IMR-90 (cell line): ENCODE measurements at regions not wholly inside any gene's neighbourhood (a gene's known extent, or its start where the extent isn't known, plus 50 kb on each side); places are given as distances from the start of the nearest gene placed in this dataset.
"Not testable (repeated sequence)": the region's sequence is repeated elsewhere in the genome, so short reads cannot be mapped to it uniquely, and the experiment has no call there.

Experiments
- ATAC-seq: fragments of 200-7000 bp; cut with Tn5 transposase; 2 replicates; pipeline ENCODE4 v1.9.1; 2020; ENCODE audit warnings: low read depth, mild to moderate bottlenecking, moderate library complexity
- BruUV-seq: library from RNA; stranded (reverse); fragments of 400-500 nt; replicated peaks from 2 replicates; lab custom pipeline; 2021; lab: Mats Ljungman, UMichigan
- CTCF ChIA-PET: fragments of 300-600 bp; formaldehyde crosslinking; extraction: SDS; loops from one replicate; lab custom pipeline; 2021; ENCODE audit warnings: antibody characterized with exemption; lab: Yijun Ruan, JAX
- POLR2A ChIA-PET: fragments of 300-600 bp; sonication (Branson Sonifier 250); formaldehyde crosslinking; loops from one replicate; lab custom pipeline; 2022; ENCODE audit warnings: antibody characterized with exemption; ENCODE audit not compliant: unreplicated experiment; lab: Charles Lee
- DNase-seq: peaks from one replicate; pipeline ENCODE4 v3.0.0; 2013
- H2AFZ ChIP-seq: replicated peaks from 2 replicates; pipeline ENCODE3; 2013; ENCODE audit warnings: low read length, mild to moderate bottlenecking; ENCODE audit not compliant: poor library complexity
- H2AK5ac ChIP-seq: 2 replicates; pipeline ENCODE4 v1.6.1; 2013; ENCODE audit warnings: low read depth, low read length, inconsistent platforms
- H2AK9ac ChIP-seq: replicated peaks from 2 replicates; pipeline ENCODE3; 2013; ENCODE audit warnings: mild to moderate bottlenecking, low read depth, low read length, moderate library complexity; ENCODE audit not compliant: poor library complexity
- H2BK120ac ChIP-seq: 2 replicates; pipeline ENCODE4 v1.6.1; 2013; ENCODE audit warnings: low read depth, low read length, inconsistent platforms
- H2BK15ac ChIP-seq: 3 replicates; pipeline ENCODE4 v1.6.1; 2013; ENCODE audit warnings: low read depth, low read length, inconsistent platforms
- H2BK20ac ChIP-seq: 2 replicates; pipeline ENCODE4 v1.6.1; 2013; ENCODE audit warnings: low read depth, mild to moderate bottlenecking, inconsistent platforms, low read length, moderate library complexity
- H2BK5ac ChIP-seq: 2 replicates; pipeline ENCODE4 v1.6.1; 2013; ENCODE audit warnings: mild to moderate bottlenecking, low read depth, low read length, inconsistent platforms; ENCODE audit not compliant: poor library complexity, severe bottlenecking
- H3K14ac ChIP-seq: replicated peaks from 2 replicates; pipeline ENCODE4 v1.6.1; 2013; ENCODE audit warnings: low read depth, low read length, inconsistent platforms
- H3K18ac ChIP-seq: 2 replicates; pipeline ENCODE4 v1.6.1; 2013; ENCODE audit warnings: low read depth, low read length, control low read depth
- H3K23ac ChIP-seq: 2 replicates; pipeline ENCODE4 v1.6.1; 2013; ENCODE audit warnings: low read depth, low read length, inconsistent platforms
- H3K27ac ChIP-seq: 2 replicates; pipeline ENCODE4 v1.5.1; 2013; ENCODE audit warnings: mild to moderate bottlenecking, control low read depth, low read length; ENCODE audit not compliant: insufficient read depth
- H3K27me3 ChIP-seq: 2 replicates; pipeline ENCODE4 v1.6.1; 2013; ENCODE audit warnings: low read length; ENCODE audit not compliant: control insufficient read depth, insufficient read depth
- H3K36me3 ChIP-seq: 2 replicates; pipeline ENCODE4 v1.6.1; 2013; ENCODE audit warnings: low read length, mixed read lengths; ENCODE audit not compliant: control insufficient read depth, insufficient read depth
- H3K4ac ChIP-seq: 2 replicates; pipeline ENCODE4 v1.6.1; 2013; ENCODE audit warnings: low read depth, low read length, inconsistent platforms
- H3K4me1 ChIP-seq: 2 replicates; pipeline ENCODE4 v1.6.1; 2013; ENCODE audit warnings: low read length, mixed read lengths; ENCODE audit not compliant: control insufficient read depth, insufficient read depth
- H3K4me2 ChIP-seq: 2 replicates; pipeline ENCODE4 v1.6.1; 2013; ENCODE audit warnings: low read depth, mild to moderate bottlenecking, control low read depth, low read length, moderate library complexity
- H3K4me3 ChIP-seq: 2 replicates; pipeline ENCODE4 v1.5.1; 2013; ENCODE audit warnings: low read depth, mild to moderate bottlenecking, control low read depth, low read length, moderate library complexity; ENCODE audit not compliant: insufficient read depth
- H3K56ac ChIP-seq: 2 replicates; pipeline ENCODE4 v1.6.1; 2013; ENCODE audit warnings: low read length, inconsistent platforms; ENCODE audit not compliant: insufficient read depth; ENCODE audit errors: extremely low read depth
- H3K79me1 ChIP-seq, 2 experiments: 2 replicates each; pipeline ENCODE4 v1.6.1; 2013; ENCODE audit warnings: low read length in 2 of 2, inconsistent platforms in 1 of 2, low read depth in 1 of 2
- H3K9ac ChIP-seq: 2 replicates; pipeline ENCODE4 v1.6.1; 2013; ENCODE audit warnings: low read depth, low read length, control low read depth
- H3K9me1 ChIP-seq: 2 replicates; pipeline ENCODE4 v1.6.1; 2013; ENCODE audit warnings: low read length, inconsistent platforms; ENCODE audit not compliant: insufficient read depth
- H3K9me3 ChIP-seq: 2 replicates; pipeline ENCODE4 v1.6.1; 2013; ENCODE audit warnings: low read length; ENCODE audit not compliant: control insufficient read depth, insufficient read depth
- H4K20me1 ChIP-seq: 2 replicates; pipeline ENCODE4 v1.6.1; 2013; ENCODE audit warnings: low read length, inconsistent platforms; ENCODE audit not compliant: insufficient read depth
- H4K5ac ChIP-seq: 2 replicates; pipeline ENCODE4 v1.6.1; 2013; ENCODE audit warnings: mild to moderate bottlenecking, low read depth, low read length, control low read depth
- H4K8ac ChIP-seq, 2 experiments: 2 replicates each; pipeline ENCODE4 v1.6.1; 2013; ENCODE audit warnings: low read depth in 2 of 2, low read length in 2 of 2, control low read depth in 1 of 2, inconsistent platforms in 1 of 2
- H4K91ac ChIP-seq: 2 replicates; pipeline ENCODE4 v1.6.1; 2013; ENCODE audit warnings: low read depth, low read length, inconsistent platforms; ENCODE audit not compliant: insufficient read depth
- BHLHE40 ChIP-seq: fragments of 150-350 bp; IDR thresholded peaks from 2 replicates; pipeline ENCODE4 v1.6.1; 2016; ENCODE audit warnings: mild to moderate bottlenecking, low read depth, low read length
- FOS ChIP-seq: fragments of 150-350 bp; IDR thresholded peaks from 2 replicates; pipeline ENCODE4 v1.6.1; 2016; ENCODE audit warnings: low read depth, low read length
- MXI1 ChIP-seq: IDR thresholded peaks from 2 replicates; pipeline ENCODE4 v1.6.1; 2012; ENCODE audit warnings: low read depth, mild to moderate bottlenecking, low read length, moderate library complexity, borderline replicate concordance
- NFE2L2 ChIP-seq: fragments of 150-350 bp; IDR thresholded peaks from 2 replicates; pipeline ENCODE4 v1.6.1; 2016; ENCODE audit warnings: low read depth, mild to moderate bottlenecking, low read length
- RFX5 ChIP-seq: IDR thresholded peaks from 2 replicates; pipeline ENCODE4 v1.8.0; 2012; ENCODE audit warnings: low read depth, mild to moderate bottlenecking, low read length, moderate library complexity
- SMC3 ChIP-seq: fragments of 150-350 bp; IDR thresholded peaks from 2 replicates; pipeline ENCODE4 v1.6.1; 2016; ENCODE audit warnings: low read depth, mild to moderate bottlenecking, antibody characterized with exemption, low read length, moderate library complexity
- USF2 ChIP-seq: fragments of 150-350 bp; IDR thresholded peaks from 2 replicates; pipeline ENCODE4 v1.6.1; 2017; ENCODE audit warnings: mild to moderate bottlenecking, antibody characterized with exemption, low read length, low read depth
- WGBS, 2 experiments: methylation state at CpG; one replicate each; pipeline versions ENCODE4 v1.1.5 to v1.1.7; 2013; ENCODE audit warnings: missing lambda C conversion rate in 2 of 2; ENCODE audit not compliant: insufficient read length in 1 of 2; ENCODE audit errors: extremely low coverage in 2 of 2; 5-methylcytosine and 5-hydroxymethylcytosine counted together
- dilution Hi-C: fragments of 300-500 bp; cut with HindIII; formaldehyde crosslinking; loops from one replicate; pipeline ENCODE4 v1.14.3; 2018; ENCODE audit warnings: low sequenced_read_pairs; ENCODE audit not compliant: unreplicated experiment
- in situ Hi-C: fragments of 300-500 bp; cut with MboI; formaldehyde crosslinking; loops from 3 replicates; pipeline ENCODE4 v1.14.3; 2019; ENCODE audit warnings: low sequenced_read_pairs, inconsistent platforms, mixed read lengths
- intact Hi-C: fragments of 100-400 bp; cut with micrococcal nuclease; formaldehyde crosslinking; loops from 2 replicates; pipeline ENCODE4 v1.10.0; 2022

- Histone ChIP-seq H3K27me3 (no peaks in the 10 kb centered on the region), H3K4me3 (no peak overlapping the region), H3K14ac (no peak overlapping the region), H3K4me1 (no peaks in the 10 kb centered on the region), H3K9ac (no peak overlapping the region), H3K56ac (no peak overlapping the region), H2AK5ac (no peak overlapping the region), H3K23ac (no peak overlapping the region), H2AK9ac (no peak overlapping the region), H3K18ac (no peak overlapping the region), H2BK120ac (no peak overlapping the region), H3K4me2 (no peak overlapping the region), H4K8ac (no peak overlapping the region), H4K91ac (no peak overlapping the region), H3K4ac (no peak overlapping the region), H4K5ac (no peak overlapping the region), H2AFZ (no peak overlapping the region), H3K9me3 (peaks cover 34% of the 10 kb centered on the region), H3K9me1 (no peaks in the 10 kb centered on the region), H2BK15ac (no peak overlapping the region), H2BK5ac (no peak overlapping the region), H3K79me1 (no peaks in the 10 kb centered on the region), H3K27ac (no peak overlapping the region), H2BK20ac (no peak overlapping the region), H4K20me1 (no peaks in the 10 kb centered on the region), H3K36me3 (no peaks in the 10 kb centered on the region)
- 100% methylated on average over 1 of the region's 14 CpGs; no CpG with 5 or more reads in 1 of the 2 experiments for WGBS, 2 experiments
- dilution Hi-C loops (no loop called here), intact Hi-C loops (no loop called here), in situ Hi-C loops (no loop called here)
- no peak for TF ChIP-seq MXI1
- TF ChIP-seq FOS: no peak
- TF ChIP-seq NFE2L2: no peak
- no peak for TF ChIP-seq BHLHE40
- no peak for TF ChIP-seq SMC3
- TF ChIP-seq RFX5: no peak
- TF ChIP-seq USF2: no peak
- POLR2A ChIA-PET: no interaction called here
- ATAC-seq (no peak), DNase-seq (no peak)
- CTCF ChIA-PET: no interaction called here
- BruUV-seq: no TSS peak
Observed at GRCh38 chr14:105909046-105909827, 382.9 kb downstream of the TMEM121 start.

- H3K9me3 ChIP-seq: peaks cover 35% of the 10 kb centered on the region
- POLR2A ChIA-PET, intact Hi-C loops, H3K23ac ChIP-seq, H3K18ac ChIP-seq, H3K36me3 ChIP-seq, H2AK5ac ChIP-seq, H2AK9ac ChIP-seq, H2BK20ac ChIP-seq, H3K9me1 ChIP-seq, H3K9ac ChIP-seq, H3K79me1 ChIP-seq, dilution Hi-C loops, H3K14ac ChIP-seq, H2BK15ac ChIP-seq, in situ Hi-C loops, H2AFZ ChIP-seq, H3K4me3 ChIP-seq, H4K91ac ChIP-seq, H3K4ac ChIP-seq, H2BK5ac ChIP-seq, H3K27me3 ChIP-seq, ATAC-seq, DNase-seq, H2BK120ac ChIP-seq, H4K8ac ChIP-seq, H4K5ac ChIP-seq, BruUV-seq, H4K20me1 ChIP-seq, CTCF ChIA-PET, H3K27ac ChIP-seq, H3K56ac ChIP-seq, H3K4me1 ChIP-seq, H3K4me2 ChIP-seq: not testable (repeated sequence)
- WGBS, 2 experiments: 78% methylated on average over 4 of the region's 14 CpGs; no CpG with 5 or more reads in 1 of the 2 experiments
Observed at GRCh38 chr14:105909828-105910120, 383.4 kb downstream of the TMEM121 start.
